Right lobe of liver (tissue), 6 donors: ENCODE measurements at regions not wholly inside any gene's neighbourhood (a gene's known extent, or its start where the extent isn't known, plus 50 kb on each side); places are given as distances from the start of the nearest gene placed in this dataset.
A peak's percentile ranks its signal among the peaks of the same experiment; 100 is the strongest.

ENCODE experiments used
- ATAC-seq, 4 donors: fragments of 200-7000 bp; cut with Tn5 transposase; one replicate each; pipeline ENCODE4 v1.9.1; 2020; ENCODE audit warnings: mild to moderate bottlenecking in 4 of 4, moderate library complexity in 4 of 4
- DNase-seq, 3 donors: peaks; one replicate each; pipeline ENCODE4 v3.0.0-alpha.2; 2020
- H3K27ac ChIP-seq, 3 donors: fragments of 200-600 bp; one replicate each; pipeline ENCODE4 v1.8.0; 2022
- H3K27me3 ChIP-seq, 2 donors: fragments of 200-600 bp; one replicate each; pipeline ENCODE4 v1.8.0; 2022
- H3K36me3 ChIP-seq, 4 donors: fragments of 200-600 bp; sonication (generic) in 1 of 4; one replicate each; pipeline versions ENCODE4 v1.5.1 to v1.8.0; 2017 to 2022; ENCODE audit warnings: control low read depth in 1 of 4
- H3K4me1 ChIP-seq, 4 donors: fragments of 200-600 bp; sonication (generic) in 1 of 4; one replicate each; pipeline versions ENCODE4 v1.5.1 to v1.8.0; 2017 to 2022; ENCODE audit warnings: control low read depth in 1 of 4
- H3K4me3 ChIP-seq, 3 donors: fragments of 200-600 bp; one replicate each; pipeline ENCODE4 v1.8.0; 2022
- H3K9me3 ChIP-seq, 4 donors: fragments of 200-600 bp; sonication (generic) in 1 of 4; one replicate each; pipeline versions ENCODE4 v1.5.1 to v1.8.0; 2017 to 2022; ENCODE audit warnings: control low read depth in 1 of 4
- POLR2A ChIP-seq: fragments of 450-650 bp; IDR thresholded peaks from one replicate; pipeline ENCODE4 v1.6.1; 2017; ENCODE audit warnings: antibody characterized with exemption, mild to moderate bottlenecking
- WGBS: methylation state at CpG from one replicate; pipeline ENCODE4 v1.1.6; 2018; ENCODE audit warnings: low coverage, low lambda C conversion rate; ENCODE audit not compliant: insufficient coverage; ENCODE audit errors: missing lambda C conversion rate; 5-methylcytosine and 5-hydroxymethylcytosine counted together
- intact Hi-C, 2 donors: fragments of 100-400 bp; cut with DNase I; formaldehyde crosslinking; loops; one replicate each; pipeline versions ENCODE4 v1.11.2 to v1.14.1; 2022
- TF ChIP-seq, protein P1 (sequence below), 4 donors: fragments of 200-600 bp in 3 of 4; fragments of 450-650 bp in 1 of 4; IDR thresholded peaks; one replicate each; pipeline versions ENCODE4 v1.5.1 to v1.8.0; 2016 to 2022; ENCODE audit warnings: antibody characterized with exemption in 4 of 4, mild to moderate bottlenecking in 2 of 4
- donor health status: DM: no; HTN: yes; CAD: no.
- donor health status: DM: no; HTN: no; CAD: no.
- donor health status: DM: no; HTN: no; CAD: no.
- donor health status: DM: no; HTN: yes; CAD: no.
- donor health status: DM: no; HTN: yes; CAD: no.

DNA sequence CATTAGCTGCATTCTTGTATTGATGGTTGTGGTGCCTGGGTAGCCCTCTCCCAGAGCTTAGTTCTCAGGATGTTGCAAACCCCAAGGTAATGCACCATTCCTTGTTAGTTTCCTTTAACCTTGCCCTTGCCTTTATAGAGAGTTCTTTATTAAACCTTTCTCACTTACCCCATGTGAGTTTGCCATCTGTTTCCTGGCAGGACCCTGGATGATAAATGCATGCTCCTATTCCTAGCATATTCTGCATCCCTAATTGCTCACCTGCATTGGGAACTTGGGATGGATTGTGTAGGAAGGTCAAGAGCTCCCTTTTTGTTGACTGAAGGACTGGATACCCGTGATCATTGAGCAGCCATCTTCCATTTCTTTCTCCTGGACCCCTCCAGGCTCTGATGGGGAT lies 59.9 kb upstream of the AP1S2 start:
- 63% methylated on average over 1 of the region's 1 CpG for whole genome bisulfite sequencing
- ATAC-seq: no peak
- Histone ChIP-seq H3K36me3 (no peaks in the 10 kb centered on the region), H3K27me3 (no peaks in the 10 kb centered on the region), H3K9me3 (no peaks in the 10 kb centered on the region), H3K4me1 (no peaks in the 10 kb centered on the region), H3K27ac (no peak overlapping the region), H3K4me3 (no peak overlapping the region)
- no peak for DNase-seq
- no peak for TF ChIP-seq POLR2A
- TF ChIP-seq, protein P1, sequence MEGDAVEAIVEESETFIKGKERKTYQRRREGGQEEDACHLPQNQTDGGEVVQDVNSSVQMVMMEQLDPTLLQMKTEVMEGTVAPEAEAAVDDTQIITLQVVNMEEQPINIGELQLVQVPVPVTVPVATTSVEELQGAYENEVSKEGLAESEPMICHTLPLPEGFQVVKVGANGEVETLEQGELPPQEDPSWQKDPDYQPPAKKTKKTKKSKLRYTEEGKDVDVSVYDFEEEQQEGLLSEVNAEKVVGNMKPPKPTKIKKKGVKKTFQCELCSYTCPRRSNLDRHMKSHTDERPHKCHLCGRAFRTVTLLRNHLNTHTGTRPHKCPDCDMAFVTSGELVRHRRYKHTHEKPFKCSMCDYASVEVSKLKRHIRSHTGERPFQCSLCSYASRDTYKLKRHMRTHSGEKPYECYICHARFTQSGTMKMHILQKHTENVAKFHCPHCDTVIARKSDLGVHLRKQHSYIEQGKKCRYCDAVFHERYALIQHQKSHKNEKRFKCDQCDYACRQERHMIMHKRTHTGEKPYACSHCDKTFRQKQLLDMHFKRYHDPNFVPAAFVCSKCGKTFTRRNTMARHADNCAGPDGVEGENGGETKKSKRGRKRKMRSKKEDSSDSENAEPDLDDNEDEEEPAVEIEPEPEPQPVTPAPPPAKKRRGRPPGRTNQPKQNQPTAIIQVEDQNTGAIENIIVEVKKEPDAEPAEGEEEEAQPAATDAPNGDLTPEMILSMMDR (IDR thresholded peaks at IDR 0.05): no peak
- intact Hi-C loops: no loop called here

- Histone ChIP-seq H3K27ac (no peak overlapping the region), H3K4me1 (no peaks in the 10 kb centered on the region), H3K27me3 (no peaks in the 10 kb centered on the region), H3K4me3 (no peak overlapping the region), H3K9me3 (no peaks in the 10 kb centered on the region), H3K36me3 (no peaks in the 10 kb centered on the region)
- no peak for TF ChIP-seq POLR2A
- TF ChIP-seq, protein P1 (IDR thresholded peaks at IDR 0.05): no peak
- DNase-seq: no peak
- 63% methylated on average over 1 of the region's 1 CpG for WGBS
- intact Hi-C loops: no loop called here
- no peak for ATAC-seq
Measured at GRCh38 chrX:15913146-15913545, 58.5 kb upstream of the AP1S2 start.

GRCh38 chrX:15911734-15912550 lies 57.3 kb upstream of the AP1S2 start:
- Histone ChIP-seq H3K4me3 (no peak overlapping the region), H3K36me3 (no peaks in the 10 kb centered on the region), H3K9me3 (no peaks in the 10 kb centered on the region), H3K27ac (no peak overlapping the region), H3K4me1 (no peaks in the 10 kb centered on the region), H3K27me3 (no peaks in the 10 kb centered on the region)
- no peak for DNase-seq
- TF ChIP-seq, protein P1 (IDR thresholded peaks at IDR 0.05): no peak
- TF ChIP-seq POLR2A: no peak
- peak; percentile 38 to 68 (median 56) for ATAC-seq
- intact Hi-C loops: no loop called here
- WGBS: 65% methylated on average over 4 of the region's 4 CpGs

DNA sequence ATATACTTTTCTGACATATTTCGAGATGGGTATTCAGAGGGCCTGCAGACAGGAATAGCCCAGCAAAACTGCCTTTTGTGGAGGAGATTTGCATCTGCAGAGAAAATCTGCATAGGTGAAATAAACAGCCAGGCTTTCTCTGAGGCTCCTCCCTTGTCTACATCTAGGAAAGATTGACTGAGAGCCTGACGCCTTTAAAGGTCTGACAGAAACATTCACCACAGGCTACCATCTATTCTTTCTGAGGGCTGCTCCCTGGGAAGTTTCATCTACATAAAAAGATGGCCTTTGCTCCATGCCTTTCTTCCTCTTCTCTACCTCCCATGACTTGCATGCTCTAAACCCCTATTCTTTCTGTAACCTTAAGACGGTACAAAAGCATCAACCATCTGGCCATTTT lies 55.0 kb upstream of the AP1S2 start:
- Histone ChIP-seq H3K4me1 (no peaks in the 10 kb centered on the region), H3K27ac (no peak overlapping the region), H3K36me3 (no peaks in the 10 kb centered on the region), H3K27me3 (no peaks in the 10 kb centered on the region), H3K4me3 (no peak overlapping the region), H3K9me3 (no peaks in the 10 kb centered on the region)
- WGBS: 36% methylated on average over 3 of the region's 3 CpGs
- no peak for DNase-seq
- no peak for TF ChIP-seq POLR2A
- no peak for ATAC-seq
- intact Hi-C loops: no loop called here

- Histone ChIP-seq H3K4me1 (no peaks in the 10 kb centered on the region), H3K9me3 (no peaks in the 10 kb centered on the region), H3K27ac (no peak overlapping the region), H3K4me3 (no peak overlapping the region), H3K27me3 (no peaks in the 10 kb centered on the region), H3K36me3 (no peaks in the 10 kb centered on the region)
- 60% methylated on average over 1 of the region's 4 CpGs for WGBS
- TF ChIP-seq, protein P1 (IDR thresholded peaks at IDR 0.05): no peak
- no peak for TF ChIP-seq POLR2A
- intact Hi-C loops: no loop called here
- no peak for ATAC-seq
- DNase-seq: no peak
Measured at GRCh38 chrX:15908603-15909290, 54.1 kb upstream of the AP1S2 start.
